ENCODE measurements at regions not wholly inside any gene's neighbourhood (a gene's known extent, or its start where the extent isn't known, plus 50 kb on each side); places are given as distances from the start of the nearest gene placed in this dataset.

DNA sequence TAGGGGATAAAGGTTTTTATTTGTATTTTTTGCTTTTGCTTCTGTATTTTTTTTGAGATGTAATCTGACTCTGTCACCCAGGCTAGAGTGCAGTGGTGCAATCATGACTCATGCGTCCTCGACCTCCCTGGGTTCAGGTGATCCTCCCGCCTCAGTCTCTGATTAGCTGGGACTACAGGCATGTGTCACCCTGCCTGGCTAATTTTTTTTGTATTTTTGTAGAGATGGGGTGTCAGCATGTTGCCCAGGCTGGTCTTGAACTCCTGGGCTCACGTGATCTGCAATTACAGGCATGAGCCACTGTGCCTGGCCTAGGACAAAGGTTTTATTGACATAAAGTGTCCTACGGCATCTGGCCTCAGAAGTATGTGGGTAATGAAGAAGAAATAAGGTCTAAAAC is 297.1 kb upstream of the C9orf72 start:
- no peak overlapping the region for H3K23ac ChIP-seq (ENCODE audit: insufficient read length, low read depth, low read length)
- H3K79me1 ChIP-seq (ENCODE audit: insufficient read depth, low read depth, low read length, poor library complexity, severe bottlenecking) = no peaks in the 10 kb centered on the region
- H3K4ac ChIP-seq (ENCODE audit: low read depth, low read length) = no peak overlapping the region
- no peak for DNase-seq
- H4K5ac ChIP-seq (ENCODE audit: insufficient read length, low read depth, low read length) = no peak overlapping the region
- H3K27me3 ChIP-seq (ENCODE audit: insufficient read depth, low read length) = no peaks in the 10 kb centered on the region
- no peak overlapping the region for H2AK5ac ChIP-seq (ENCODE audit: insufficient read length, low read length)
- H3K14ac ChIP-seq (ENCODE audit: insufficient read depth, low read length) = no peak overlapping the region
- Mint-ChIP-seq H3K27ac (no peak overlapping the region), H3K27me3 (ENCODE audit: low read depth) (no peaks in the 10 kb centered on the region), H3K9me3 (peaks cover 10 to 11% of the 10 kb centered on the region in 2 experiments), H3K4me1 (peaks cover 2 to 6% of the 10 kb centered on the region in 2 experiments; a peak in 1 of 4 replicates), H3K4me3 (no peak overlapping the region), H3K36me3 (ENCODE audit: insufficient read depth in 1 of 3, low read depth in 3 of 3) (peaks cover 8 to 15% (median 9%) of the 10 kb centered on the region in 3 experiments)
- H3K56ac ChIP-seq (ENCODE audit: insufficient read length, low read depth, low read length) = no peak overlapping the region
- H3K79me2 ChIP-seq (ENCODE audit: insufficient read depth, low read length) = no peaks in the 10 kb centered on the region
- no peak overlapping the region for H3K27ac ChIP-seq (ENCODE audit: insufficient read length, low read depth, low read length)
- H4K91ac ChIP-seq (ENCODE audit: insufficient read length, low read depth, low read length) = no peak overlapping the region
- H3K4me1 ChIP-seq (ENCODE audit: insufficient read depth, low read length) = no peaks in the 10 kb centered on the region
- H3K23me2 ChIP-seq (ENCODE audit: insufficient read length, low read depth, low read length, poor library complexity, severe bottlenecking) = no peaks in the 10 kb centered on the region
- no peak overlapping the region for H3K9ac ChIP-seq (ENCODE audit: extremely low read depth, insufficient read length, low read length)
- no peak overlapping the region for H3T11ph ChIP-seq (ENCODE audit: low read length)
- H3K9me3 ChIP-seq (ENCODE audit: control insufficient read depth, low read depth, low read length) = peaks cover 12% of the 10 kb centered on the region
- TF ChIP-seq, protein P1, sequence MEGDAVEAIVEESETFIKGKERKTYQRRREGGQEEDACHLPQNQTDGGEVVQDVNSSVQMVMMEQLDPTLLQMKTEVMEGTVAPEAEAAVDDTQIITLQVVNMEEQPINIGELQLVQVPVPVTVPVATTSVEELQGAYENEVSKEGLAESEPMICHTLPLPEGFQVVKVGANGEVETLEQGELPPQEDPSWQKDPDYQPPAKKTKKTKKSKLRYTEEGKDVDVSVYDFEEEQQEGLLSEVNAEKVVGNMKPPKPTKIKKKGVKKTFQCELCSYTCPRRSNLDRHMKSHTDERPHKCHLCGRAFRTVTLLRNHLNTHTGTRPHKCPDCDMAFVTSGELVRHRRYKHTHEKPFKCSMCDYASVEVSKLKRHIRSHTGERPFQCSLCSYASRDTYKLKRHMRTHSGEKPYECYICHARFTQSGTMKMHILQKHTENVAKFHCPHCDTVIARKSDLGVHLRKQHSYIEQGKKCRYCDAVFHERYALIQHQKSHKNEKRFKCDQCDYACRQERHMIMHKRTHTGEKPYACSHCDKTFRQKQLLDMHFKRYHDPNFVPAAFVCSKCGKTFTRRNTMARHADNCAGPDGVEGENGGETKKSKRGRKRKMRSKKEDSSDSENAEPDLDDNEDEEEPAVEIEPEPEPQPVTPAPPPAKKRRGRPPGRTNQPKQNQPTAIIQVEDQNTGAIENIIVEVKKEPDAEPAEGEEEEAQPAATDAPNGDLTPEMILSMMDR (conservative IDR thresholded peaks at IDR 0.05) = no peak
- no peak overlapping the region for H3K4me2 ChIP-seq (ENCODE audit: insufficient read depth, insufficient read length, low read length)
- no peak overlapping the region for H4K8ac ChIP-seq (replicated peaks; ENCODE audit: insufficient read length, low read depth, low read length)
- H2BK12ac ChIP-seq (ENCODE audit: insufficient read length, low read depth, low read length) = no peak overlapping the region
- H3K18ac ChIP-seq (ENCODE audit: insufficient read length, low read depth, low read length) = no peak overlapping the region
- H2BK20ac ChIP-seq (ENCODE audit: low read depth, low read length, poor library complexity, severe bottlenecking) = no peak overlapping the region
- no peak overlapping the region for H2AFZ ChIP-seq (ENCODE audit: low read length)
- no peak overlapping the region for H2BK15ac ChIP-seq (ENCODE audit: low read depth, low read length)
- H2BK5ac ChIP-seq (ENCODE audit: insufficient read length, low read length) = no peak overlapping the region
- H2BK120ac ChIP-seq (ENCODE audit: low read depth, low read length, poor library complexity, severe bottlenecking) = no peak overlapping the region
- WGBS (ENCODE audit: extremely low coverage, insufficient read length, low lambda C conversion rate) = no CpG with 5 or more reads among the region's 5 CpGs
- no peaks in the 10 kb centered on the region for H4K20me1 ChIP-seq (ENCODE audit: control insufficient read depth, insufficient read depth, insufficient read length)

Data from H9 (cell line).